ENCODE measurements at regions not wholly inside any gene's neighbourhood (a gene's known extent, or its start where the extent isn't known, plus 50 kb on each side); places are given as distances from the start of the nearest gene placed in this dataset.

GRCh38 chr20:51899674-51900073 is 97.4 kb upstream of the SALL4 start:
- no peak for TF ChIP-seq CTCF (IDR thresholded peaks at IDR 0.05)
- TF ChIP-seq POLR2A (IDR thresholded peaks at IDR 0.05) = no peak

Measured in body of pancreas (tissue), 4 donors.